RCC 7860 (cell line): ENCODE measurements at regions not wholly inside any gene's neighbourhood (a gene's known extent, or its start where the extent isn't known, plus 50 kb on each side); places are given as distances from the start of the nearest gene placed in this dataset.
A peak's percentile ranks its signal among the peaks of the same experiment; 100 is the strongest.

Experiments used
- DNase-seq: peaks from one replicate; pipeline ENCODE4 v3.0.0-alpha.2; 2015; ENCODE audit warnings: low spot score
- FAIRE-seq: peaks from 2 replicates; lab custom pipeline; 2012; peaks lifted over from hg19 to GRCh38; lab: Jason Lieb, UNC

DNA sequence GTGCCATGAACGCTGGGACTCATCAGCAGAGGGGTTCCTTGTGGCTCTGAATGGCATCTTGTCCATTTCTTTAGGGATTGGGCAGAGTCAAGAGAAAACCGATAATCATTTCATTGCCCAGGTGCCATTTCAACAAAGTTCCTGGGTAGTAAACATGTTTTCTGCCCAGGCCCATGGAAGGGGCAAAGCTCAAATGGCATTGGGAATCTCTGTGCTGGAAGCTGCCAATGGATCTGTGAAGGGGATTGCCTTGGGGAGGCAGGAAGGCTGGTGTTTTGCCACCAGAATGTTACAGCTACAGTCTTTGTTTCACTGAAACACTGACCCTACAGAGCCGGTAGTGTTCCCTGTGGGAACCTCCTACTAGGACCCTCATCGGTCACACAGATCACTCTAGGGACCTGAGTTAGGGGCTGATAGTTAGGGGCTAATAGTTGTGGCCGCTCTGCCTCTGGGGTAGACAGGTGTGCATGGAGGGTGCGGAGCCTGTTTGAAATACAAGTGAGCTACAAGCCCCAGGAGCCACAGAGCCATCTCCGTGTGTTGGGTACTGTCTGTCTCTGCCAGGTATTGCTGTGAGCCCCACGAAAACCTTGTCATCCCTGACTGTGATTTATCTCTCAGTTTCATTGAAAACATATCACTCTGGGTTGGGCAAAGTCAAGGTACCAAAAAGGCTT, 224.4 kb upstream of the COPS8 start:
- no peak for FAIRE-seq
- DNase-seq: no peak

DNA sequence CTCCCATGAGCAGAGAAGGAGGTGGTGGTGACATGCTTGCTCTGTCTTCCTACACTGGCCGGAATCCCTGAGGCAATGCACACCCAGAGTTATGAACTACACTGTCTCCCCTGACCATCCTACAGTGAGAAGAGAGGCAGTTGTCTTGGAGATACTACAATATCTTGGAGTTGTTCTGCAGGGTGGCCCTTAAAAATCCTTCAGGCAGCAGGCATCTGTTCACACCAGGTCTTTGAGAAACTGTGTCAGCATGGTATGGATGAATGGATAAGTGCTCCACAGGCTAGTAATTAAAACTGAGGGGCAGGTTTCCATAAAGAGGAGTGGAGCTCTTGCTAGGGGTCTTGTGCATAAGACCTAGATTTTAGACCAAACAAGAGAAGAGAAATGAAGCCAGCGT, 223.7 kb upstream of the COPS8 start:
- DNase-seq: no peak
- no peak for FAIRE-seq

DNA sequence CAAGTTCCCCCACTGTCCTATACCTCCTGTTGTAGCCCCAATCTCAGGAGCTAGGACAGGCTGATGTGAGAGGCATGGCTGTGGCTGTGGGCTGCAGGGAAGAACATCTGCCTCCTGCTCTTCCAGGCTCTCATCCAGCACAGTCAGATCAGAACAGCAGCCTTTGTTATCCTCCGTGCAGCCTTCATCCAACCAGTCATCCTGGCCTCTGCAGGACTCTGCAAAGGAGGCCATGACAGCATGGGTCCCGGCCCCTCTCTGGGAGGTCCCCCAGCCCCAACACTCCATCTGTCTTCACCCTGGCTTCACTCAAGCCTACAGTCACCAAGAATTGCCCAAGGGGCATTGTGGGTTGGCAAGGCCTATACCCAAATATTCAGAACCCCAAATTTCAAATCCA, 223.2 kb upstream of the COPS8 start:
- no peak for DNase-seq
- FAIRE-seq: no peak

DNA sequence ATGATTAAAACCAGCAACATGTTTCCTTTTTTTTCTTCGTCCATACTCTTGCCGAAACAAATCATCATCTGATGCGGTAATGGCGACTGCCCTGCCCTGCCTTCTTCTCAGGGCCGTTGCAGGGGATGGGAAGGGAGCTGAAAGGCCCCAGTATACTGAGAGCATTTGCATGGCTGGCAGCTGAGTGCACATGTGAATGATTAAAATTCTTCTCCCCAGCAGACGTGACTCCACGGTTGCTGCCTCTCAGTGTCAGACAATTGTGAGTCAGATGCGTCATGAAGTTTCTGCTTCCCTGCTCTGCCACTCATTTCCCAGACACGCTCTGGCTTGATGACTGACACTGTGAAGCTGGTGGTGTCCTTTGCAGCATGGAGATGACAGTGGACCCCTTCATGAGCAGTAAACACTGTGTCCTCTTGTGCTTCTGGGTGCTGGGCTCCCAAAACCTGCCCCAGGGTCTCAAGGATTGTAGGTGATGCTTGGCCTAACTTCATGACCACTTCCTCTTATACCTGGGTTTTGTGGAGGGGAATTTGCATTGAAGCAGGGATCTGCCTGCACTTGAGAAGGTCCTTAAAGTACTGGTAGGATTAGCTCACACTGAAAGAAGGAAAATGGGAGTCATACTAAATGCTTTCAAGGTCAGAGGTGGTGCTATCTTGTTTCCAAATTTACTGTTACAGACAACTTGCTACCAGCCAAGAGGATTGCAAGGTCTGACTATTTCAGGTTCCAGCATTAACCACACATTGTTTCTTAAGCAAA, 222.5 kb upstream of the COPS8 start:
- FAIRE-seq (peak; percentile 98), DNase-seq (peak; percentile 94)

DNA sequence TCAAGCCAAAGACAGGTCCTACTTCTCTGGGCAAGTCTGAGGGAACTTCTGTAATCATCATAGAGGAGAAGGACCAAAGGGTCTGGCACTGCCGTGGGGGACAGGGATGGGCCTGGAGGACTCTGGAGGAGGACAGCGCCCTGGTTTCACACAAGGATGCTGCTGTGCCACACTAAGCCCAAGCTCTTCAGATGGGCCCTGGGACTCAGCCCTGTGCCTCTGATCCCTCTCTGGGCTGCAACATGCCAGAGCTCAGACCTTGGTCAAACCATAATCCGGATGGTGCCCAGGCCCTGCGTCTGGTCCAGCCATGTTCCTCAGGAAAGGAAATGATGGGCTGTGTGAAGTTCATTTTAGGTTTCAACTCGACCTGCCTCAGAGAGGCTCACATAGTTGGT, 222.0 kb upstream of the COPS8 start:
- FAIRE-seq: no peak
- no peak for DNase-seq

DNA sequence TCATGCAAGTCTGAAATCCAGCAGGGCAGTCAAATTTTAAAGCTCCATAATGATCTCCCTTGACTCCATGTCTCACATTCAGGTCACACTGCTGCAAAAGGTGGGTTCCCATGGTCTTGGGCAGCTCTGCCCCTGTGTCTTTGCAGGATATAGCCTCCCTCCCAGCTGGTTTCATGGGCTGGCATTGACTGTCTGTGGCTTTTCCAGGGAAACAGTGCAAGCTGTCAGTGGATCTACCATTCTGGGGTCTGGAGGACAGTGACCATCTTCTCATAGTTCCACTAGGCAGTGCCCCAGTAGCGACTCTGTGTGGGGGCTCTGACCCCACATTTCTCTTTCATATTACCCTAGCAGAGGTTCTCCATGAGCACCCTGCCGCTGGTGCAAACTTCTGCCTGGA, 220.6 kb upstream of the COPS8 start:
- DNase-seq (no peak), FAIRE-seq (no peak)

DNA sequence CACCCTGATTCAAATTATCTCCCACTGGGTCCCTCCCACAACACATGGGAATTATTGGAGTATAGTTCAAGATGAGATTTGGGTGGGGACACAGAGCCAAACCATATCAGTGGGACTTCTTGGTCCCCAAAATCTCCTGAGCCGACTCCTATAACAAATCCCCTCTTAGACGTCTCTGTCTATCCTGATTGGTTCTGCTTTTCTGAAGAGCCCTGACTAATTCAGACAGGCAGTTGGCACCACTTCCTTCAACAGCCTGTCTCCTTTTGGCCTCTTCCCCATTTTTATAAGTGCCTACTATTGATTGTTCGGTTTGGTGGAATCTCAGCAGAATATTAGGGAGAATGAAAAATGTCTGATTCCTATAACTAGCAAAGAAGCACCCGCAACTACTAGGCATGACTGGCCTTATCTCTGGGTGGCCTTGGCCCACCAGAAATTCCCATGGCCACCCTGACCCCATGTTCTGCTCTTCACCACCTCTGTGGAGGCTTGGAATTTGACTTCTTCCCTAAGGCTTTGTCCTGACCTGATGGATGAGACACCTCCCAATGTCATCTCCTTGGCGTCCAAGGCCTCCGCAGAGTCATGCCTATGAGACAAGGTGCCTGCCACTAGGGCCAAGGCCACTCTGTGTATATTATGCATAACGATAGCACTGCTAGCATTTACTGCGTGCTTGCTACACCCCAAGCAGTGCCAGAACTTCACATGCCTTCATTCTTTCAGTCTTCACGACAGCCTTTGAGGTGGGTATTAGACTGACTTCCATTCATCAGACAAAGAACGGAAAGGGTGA, 218.9 kb upstream of the COPS8 start:
- DNase-seq (no peak), FAIRE-seq (no peak)

DNA sequence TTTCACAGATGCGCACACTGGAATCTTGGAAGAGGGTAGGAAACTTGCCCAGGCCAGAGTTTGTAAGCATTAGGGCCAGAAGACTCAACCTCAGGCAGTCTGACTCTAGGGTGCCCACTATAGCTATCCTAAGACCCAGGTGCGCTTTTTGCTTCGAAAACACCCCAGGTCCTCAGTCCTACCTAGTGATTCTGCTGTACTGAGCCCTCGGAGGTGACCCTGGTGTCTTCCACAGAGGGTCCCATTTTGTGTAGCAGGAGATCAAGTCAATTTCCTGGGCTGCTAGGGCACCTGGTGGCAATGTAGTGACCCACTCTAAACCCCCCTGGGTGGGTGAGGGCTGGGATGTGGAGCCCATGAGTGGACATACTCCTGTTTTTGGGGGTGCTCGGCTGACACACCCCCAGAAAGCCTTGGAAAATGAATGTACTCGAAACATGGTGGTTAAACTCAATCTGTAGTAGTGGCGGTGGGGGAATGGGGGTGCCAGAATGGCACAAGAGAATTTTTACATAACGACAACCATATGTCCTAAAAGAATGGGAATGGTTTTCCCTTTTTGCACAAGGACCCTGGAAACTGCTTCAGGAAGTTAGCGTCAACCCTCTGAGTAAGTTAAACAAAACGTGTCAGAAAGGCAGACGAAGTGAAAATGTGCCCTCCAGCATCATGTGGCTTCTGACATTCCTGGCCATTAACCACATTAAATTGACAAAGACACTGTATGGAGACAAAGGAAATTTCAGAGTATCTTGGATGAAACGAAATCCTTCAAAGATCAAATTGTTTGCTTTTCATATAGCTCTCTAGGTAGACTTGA, 218.0 kb upstream of the COPS8 start:
- DNase-seq (no peak), FAIRE-seq (no peak)

DNA sequence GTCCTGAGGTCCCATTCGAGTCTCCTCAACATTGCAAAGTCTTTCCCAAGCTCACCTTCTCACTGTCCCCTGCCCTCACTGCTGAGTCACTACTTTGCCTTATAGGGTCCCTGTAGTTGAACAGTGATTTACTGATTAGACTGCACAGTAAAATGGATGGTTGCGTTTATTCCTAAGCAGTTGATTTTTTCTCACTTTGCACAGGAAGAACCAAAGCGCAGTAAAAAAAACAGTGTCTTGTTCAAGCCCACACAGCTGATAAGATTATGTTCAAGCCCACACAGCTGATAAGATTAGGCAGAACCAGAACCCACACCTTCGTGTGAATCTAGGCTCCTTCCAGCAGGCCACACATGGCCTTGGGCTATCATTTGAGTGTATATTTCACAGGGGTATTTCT, 215.3 kb upstream of the COPS8 start:
- DNase-seq (no peak), FAIRE-seq (no peak)

DNA sequence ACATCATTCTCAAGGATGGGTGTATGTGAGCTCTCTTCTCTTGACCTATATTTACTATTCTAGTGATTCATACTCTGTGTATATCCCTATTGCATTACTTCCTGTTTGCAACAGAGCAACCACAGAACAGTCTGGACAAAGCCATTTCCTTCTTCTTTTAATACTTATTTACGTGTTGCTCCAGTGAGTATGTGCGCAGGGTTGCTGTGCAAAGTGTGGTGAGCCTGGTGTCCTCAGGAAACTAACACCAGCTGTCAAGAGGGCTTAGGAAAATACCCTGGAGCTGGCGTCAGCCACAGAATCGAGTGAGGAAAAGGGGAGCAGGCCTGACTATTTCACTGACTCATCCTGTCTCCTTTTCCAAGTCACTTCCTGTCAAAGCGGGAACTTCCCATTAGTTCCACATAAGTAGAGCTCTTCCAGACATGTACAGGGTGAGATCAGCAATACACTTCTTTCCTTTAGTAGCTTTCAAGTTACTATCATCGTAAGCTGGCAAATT, 214.1 kb upstream of the COPS8 start:
- DNase-seq: peak; percentile 96
- peak; percentile 86 for FAIRE-seq

DNA sequence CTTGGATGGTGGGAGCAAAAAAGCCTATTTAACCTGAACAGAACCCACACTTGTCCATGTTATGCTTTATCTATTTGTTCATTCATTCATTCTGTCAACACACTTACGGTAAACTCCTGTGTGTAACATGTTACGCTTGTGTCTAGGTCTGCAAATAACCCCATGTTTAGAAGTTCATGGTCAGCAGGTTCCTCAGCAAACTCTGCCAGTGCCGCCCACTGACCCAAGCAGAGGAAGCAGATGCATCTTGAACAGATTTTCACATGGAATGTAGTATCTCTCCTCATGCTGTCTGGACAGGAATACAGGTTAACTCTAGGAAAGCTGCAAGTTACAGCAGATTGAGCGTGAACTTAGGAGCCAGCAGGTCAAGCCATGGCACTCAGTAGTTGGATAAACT, 213.7 kb upstream of the COPS8 start:
- DNase-seq (no peak), FAIRE-seq (no peak)

DNA sequence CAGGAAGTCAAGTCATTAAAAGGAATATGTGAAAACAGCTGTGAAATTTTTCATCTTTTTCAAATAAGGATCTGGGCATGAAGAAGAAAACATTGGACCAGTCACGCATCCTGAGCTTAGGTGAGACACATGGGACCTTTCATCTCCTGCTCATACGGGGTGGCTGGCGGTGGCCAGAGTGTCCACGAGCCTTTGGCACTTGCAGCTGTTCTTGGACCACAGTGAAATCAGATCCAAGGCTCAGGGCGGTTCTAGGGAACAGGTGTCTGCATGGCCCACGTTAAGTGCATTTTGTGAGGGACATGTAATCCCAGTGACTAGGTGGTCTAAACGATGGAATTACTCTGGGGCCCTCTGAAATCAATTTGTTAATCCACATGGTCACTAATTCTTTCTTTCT, 212.7 kb upstream of the COPS8 start:
- no peak for DNase-seq
- no peak for FAIRE-seq

DNA sequence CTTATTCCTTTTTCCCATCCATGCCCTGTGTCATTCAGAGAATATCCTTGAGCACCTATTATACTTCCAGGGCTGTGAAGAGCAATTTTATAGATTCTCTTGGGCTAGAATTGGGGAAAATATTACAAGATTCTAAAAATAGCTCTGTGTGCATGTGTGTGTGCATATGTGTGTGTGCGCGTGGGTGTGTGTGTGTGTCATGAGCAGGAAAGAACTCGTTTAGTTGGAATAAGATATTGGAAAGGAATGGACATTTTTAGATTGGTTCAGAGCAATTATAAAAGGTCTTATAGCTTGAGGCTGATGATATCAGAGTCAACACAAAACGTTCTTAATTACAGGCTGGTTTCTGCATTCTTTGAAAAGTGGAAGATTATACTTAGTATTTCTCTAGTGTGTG, 212.1 kb upstream of the COPS8 start:
- FAIRE-seq (no peak), DNase-seq (no peak)

DNA sequence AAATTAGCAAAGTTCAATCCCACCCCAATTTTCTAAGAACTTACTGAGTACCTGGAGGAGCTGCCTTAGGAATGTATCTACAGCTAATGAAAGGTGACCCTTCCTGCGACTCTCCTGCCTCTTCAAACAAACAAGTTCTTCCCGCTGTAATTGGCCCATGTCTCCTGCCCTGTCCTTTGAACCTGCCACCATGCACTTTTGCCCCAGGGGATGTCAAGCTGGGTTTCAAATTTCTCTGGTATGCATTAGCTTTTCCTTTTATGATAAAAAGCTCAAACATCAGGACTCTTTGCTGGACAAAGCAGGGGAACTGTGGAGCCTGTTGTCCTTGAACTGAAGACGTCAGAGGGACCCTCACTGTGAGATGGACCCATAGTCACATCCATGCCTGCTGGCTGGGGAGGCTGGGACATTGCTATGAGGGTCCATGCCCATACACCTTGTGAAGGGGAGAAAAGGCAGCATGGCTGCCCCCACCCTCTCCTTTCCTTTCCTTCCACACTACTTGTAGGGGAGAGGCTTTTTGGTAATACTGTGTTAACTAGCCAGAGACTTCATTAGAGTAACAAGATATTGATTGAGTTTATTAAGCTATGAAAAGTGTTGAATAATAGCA, 210.7 kb upstream of the COPS8 start:
- no peak for DNase-seq
- no peak for FAIRE-seq

DNA sequence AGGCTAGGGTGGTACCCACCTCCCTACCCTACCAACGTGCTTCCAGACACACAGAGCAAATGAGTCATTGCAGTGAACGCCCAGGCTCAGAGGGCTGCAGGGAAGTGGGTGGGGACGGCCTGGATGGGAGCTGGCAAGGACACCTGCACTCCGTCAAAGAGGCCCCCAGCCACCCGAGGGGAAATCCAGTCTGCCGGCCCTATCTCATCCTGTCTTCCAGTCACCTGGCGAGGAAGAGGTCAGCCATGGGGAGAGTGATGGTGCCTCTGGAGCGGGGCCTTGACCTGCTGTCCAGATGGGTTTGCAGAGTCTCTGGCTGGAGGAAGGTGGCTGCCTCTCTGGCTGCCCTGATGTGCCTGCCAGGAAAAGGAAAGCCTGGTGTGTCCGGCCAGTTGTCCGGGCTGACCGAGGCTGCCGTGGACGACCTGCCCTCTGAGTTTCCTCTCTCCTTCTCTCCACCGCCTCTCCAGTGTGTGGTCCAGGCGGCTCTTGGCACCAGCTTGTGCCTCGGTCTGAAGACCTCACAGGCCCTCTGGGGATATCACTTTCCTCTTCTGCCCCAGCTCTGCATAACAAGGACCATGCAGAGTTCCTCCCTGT, 209.7 kb upstream of the COPS8 start:
- peak; percentile 53 for DNase-seq
- peak; percentile 23 for FAIRE-seq

DNA sequence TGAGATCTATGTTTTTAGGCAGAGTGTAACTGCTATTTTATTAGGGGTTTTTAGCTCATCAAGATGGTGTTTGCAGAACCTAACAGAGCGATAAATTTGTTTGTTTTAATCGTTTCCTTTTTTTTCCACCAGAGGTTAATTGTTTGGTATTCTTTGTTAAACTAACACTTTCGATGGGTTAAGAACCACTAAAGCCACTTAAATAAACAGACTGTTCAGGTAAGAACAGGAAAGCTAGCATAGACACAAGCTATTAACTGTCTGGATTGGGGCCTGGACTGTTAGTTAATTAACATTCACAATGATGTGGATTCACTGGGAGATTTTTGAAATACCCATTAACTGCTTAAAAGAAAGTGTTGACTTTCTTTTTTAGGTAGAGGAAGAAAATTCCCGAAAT, 209.0 kb upstream of the COPS8 start:
- DNase-seq (no peak), FAIRE-seq (no peak)

DNA sequence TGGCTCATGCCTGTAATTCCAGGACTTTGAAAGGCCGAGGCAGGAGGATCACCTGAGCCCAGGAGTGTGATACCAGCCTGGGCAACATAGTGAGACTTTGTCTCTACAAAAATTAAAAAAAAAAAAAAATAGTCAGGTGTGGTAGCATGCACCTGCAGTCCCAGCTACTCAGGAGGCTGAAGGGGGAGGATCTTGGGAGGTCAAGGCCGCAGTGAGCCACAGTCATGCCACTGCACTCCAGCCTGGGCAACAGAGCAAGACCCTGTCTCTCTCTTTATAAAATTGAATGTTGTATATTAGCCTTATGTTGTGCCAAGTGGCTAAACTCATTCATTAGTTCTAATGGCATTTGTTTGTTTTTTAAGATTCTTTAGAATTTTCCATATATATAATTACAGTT, 207.7 kb upstream of the COPS8 start:
- no peak for FAIRE-seq

DNA sequence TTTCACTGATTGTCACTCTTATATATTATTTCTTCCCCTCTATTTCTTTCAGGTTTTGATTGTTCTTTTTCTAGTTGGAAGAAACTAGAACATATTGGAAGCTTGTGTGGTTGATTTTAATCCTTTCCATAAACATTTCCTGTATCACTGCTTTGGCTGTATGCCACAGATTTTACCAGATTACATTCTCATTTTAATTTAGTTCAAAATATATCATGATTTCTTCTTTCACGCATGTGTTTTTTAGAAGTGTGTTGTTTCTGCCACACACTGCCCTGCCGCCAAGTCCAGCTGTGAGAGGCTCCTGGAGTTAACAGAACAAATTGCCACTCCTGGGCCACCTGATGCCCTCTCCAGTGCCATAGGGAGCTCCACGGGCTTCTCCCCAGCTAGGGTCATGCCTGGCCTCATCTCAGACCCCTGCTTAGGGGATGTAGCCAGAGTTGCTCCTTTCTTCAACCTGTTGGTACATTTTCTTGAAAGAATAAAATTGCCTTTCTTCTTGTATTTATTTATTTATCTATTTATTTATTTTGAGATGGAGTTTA, 206.2 kb upstream of the COPS8 start:
- FAIRE-seq: no peak
- no peak for DNase-seq

More for the DNA sequence above, 207.7 kb upstream of the COPS8 start:
- DNase-seq: no peak

DNA sequence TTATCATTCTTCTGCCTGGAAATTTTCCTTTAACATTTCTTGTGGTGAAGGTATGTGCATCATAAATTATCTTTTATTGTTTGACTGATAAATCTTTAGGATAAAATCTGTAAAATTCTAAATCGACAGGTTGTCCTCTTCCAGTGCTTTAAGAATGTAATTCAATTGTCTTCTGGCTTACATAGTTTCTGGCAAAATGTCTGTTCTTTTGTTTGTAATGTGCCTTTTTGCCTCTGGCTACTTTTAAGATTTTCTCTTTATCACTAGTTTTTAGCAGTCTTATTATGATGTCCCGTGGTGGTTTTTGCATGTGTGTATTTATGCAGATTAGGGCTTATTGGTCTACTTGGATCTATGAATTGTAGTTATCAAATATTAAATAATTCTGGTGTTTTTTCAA, 203.6 kb upstream of the COPS8 start:
- no peak for FAIRE-seq
- no peak for DNase-seq

DNA sequence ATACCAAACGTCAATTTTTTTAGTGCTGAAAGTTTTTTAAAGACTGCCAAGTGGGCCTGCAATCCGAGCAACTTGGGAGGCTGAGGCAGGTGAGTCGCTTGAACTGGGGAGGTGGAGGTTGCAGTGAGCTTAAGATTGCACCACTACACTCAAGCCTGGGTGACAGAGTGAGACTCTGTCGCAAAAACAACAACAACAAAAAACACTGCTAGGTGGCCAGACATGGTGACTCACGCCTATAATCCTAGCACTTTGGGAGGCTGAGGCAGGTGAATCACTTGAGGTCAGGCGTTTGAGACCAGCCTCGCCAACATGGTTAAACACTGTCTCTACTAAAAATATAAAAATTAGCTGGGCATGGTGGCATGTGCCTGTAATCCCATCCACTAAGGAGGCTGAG, 202.8 kb upstream of the COPS8 start:
- no peak for FAIRE-seq
- peak; percentile 54 for DNase-seq
